ENCODE measurements at regions not wholly inside any gene's neighbourhood (a gene's known extent, or its start where the extent isn't known, plus 50 kb on each side); places are given as distances from the start of the nearest gene placed in this dataset.

- TF ChIP-seq TBP (optimal IDR thresholded peaks at IDR 0.05; ENCODE audit: low read depth, low read length), result no peak
- no peak for TF ChIP-seq RBM39 (optimal IDR thresholded peaks at IDR 0.05; ENCODE audit: low read depth, low read length)
- no peak for TF ChIP-seq ZNF512 (tag; IDR thresholded peaks at IDR 0.05)
- no peak for TF ChIP-seq POLR2AphosphoS5 (IDR thresholded peaks at IDR 0.05; ENCODE audit: control insufficient read depth, insufficient read depth, low read depth, low read length)
Measured at GRCh38 chr20:21812379-21812778, 106.9 kb downstream of the PAX1 start.

All from K562 (cell line).